ENCODE measurements at regions not wholly inside any gene's neighbourhood (a gene's known extent, or its start where the extent isn't known, plus 50 kb on each side); places are given as distances from the start of the nearest gene placed in this dataset.
"Not testable (repeated sequence)": the region's sequence is repeated elsewhere in the genome, so short reads cannot be mapped to it uniquely, and the experiment has no call there.

GRCh38 chr14:51368721-51369163 is 128.7 kb downstream of the TMX1 start:
- H3K4me2 ChIP-seq (ENCODE audit: low read depth, low read length, poor library complexity, severe bottlenecking) = no peak overlapping the region
- H3K9ac ChIP-seq (ENCODE audit: low read depth, low read length, poor library complexity, severe bottlenecking) = no peak overlapping the region
- no peak overlapping the region for H3K4me3 ChIP-seq (ENCODE audit: low read length, poor library complexity, severe bottlenecking)
- H3K79me2 ChIP-seq (ENCODE audit: insufficient read depth, low read length) = no peaks in the 10 kb centered on the region
- no peak for TF ChIP-seq CTCF (conservative IDR thresholded peaks at IDR 0.05; ENCODE audit: low read length)
- no peak for TF ChIP-seq EZH2phosphoT487 (IDR thresholded peaks at IDR 0.05; ENCODE audit: borderline replicate concordance)
- no peaks in the 10 kb centered on the region for H3K9me3 ChIP-seq (ENCODE audit: insufficient read depth, low read depth, low read length)
- H3K36me3 ChIP-seq (ENCODE audit: insufficient read depth, low read length) = no peaks in the 10 kb centered on the region
- no peak overlapping the region for H2AFZ ChIP-seq (ENCODE audit: low read length)
- H3F3A ChIP-seq (ENCODE audit: low read depth) = no peaks in the 10 kb centered on the region
- no peaks in the 10 kb centered on the region for H3K9me2 ChIP-seq (replicated peaks; ENCODE audit: low read depth, low read length)
- H3K27me3 ChIP-seq (ENCODE audit: insufficient read depth, low read length, poor library complexity, severe bottlenecking) = no peaks in the 10 kb centered on the region
- no peaks in the 10 kb centered on the region for H4K20me1 ChIP-seq (ENCODE audit: insufficient read depth, low read length, poor library complexity, severe bottlenecking)
- H3K4me1 ChIP-seq (ENCODE audit: insufficient read depth, low read length, poor library complexity, severe bottlenecking) = no peaks in the 10 kb centered on the region

GRCh38 chr14:51369814-51370213 is 129.8 kb downstream of the TMX1 start:
- Histone ChIP-seq H3K9me2 (replicated peaks; ENCODE audit: low read depth, low read length) (no peaks in the 10 kb centered on the region), H3K36me3 (ENCODE audit: insufficient read depth, low read length) (no peaks in the 10 kb centered on the region), H3K9ac (ENCODE audit: low read depth, low read length, poor library complexity, severe bottlenecking) (no peak overlapping the region)

GRCh38 chr14:51370758-51371386 is 130.8 kb downstream of the TMX1 start:
- Histone ChIP-seq H4K20me1 (ENCODE audit: insufficient read depth, low read length, poor library complexity, severe bottlenecking) (no peaks in the 10 kb centered on the region), H2AFZ (ENCODE audit: low read length) (no peak overlapping the region), H3K27me3 (ENCODE audit: insufficient read depth, low read length, poor library complexity, severe bottlenecking) (no peaks in the 10 kb centered on the region), H3K9me2 (replicated peaks; ENCODE audit: low read depth, low read length) (no peaks in the 10 kb centered on the region), H3K79me2 (ENCODE audit: insufficient read depth, low read length) (no peaks in the 10 kb centered on the region), H3K4me3 (ENCODE audit: low read length, poor library complexity, severe bottlenecking) (no peak overlapping the region), H3K9me3 (ENCODE audit: insufficient read depth, low read depth, low read length) (no peaks in the 10 kb centered on the region), H3K4me2 (ENCODE audit: low read depth, low read length, poor library complexity, severe bottlenecking) (no peak overlapping the region), H3K9ac (ENCODE audit: low read depth, low read length, poor library complexity, severe bottlenecking) (no peak overlapping the region), H3K4me1 (ENCODE audit: insufficient read depth, low read length, poor library complexity, severe bottlenecking) (no peaks in the 10 kb centered on the region), H3K36me3 (ENCODE audit: insufficient read depth, low read length) (no peaks in the 10 kb centered on the region), H3F3A (ENCODE audit: low read depth) (no peaks in the 10 kb centered on the region)
- TF ChIP-seq EZH2phosphoT487 (IDR thresholded peaks at IDR 0.05; ENCODE audit: borderline replicate concordance) = no peak
- no peak for TF ChIP-seq CTCF (conservative IDR thresholded peaks at IDR 0.05; ENCODE audit: low read length)

More at GRCh38 chr14:51369814-51370213, 129.8 kb downstream of the TMX1 start:
- TF ChIP-seq EZH2phosphoT487 (IDR thresholded peaks at IDR 0.05; ENCODE audit: borderline replicate concordance) (no peak), CTCF (conservative IDR thresholded peaks at IDR 0.05; ENCODE audit: low read length) (peak; percentile 73)
- Histone ChIP-seq H3K9me3 (ENCODE audit: insufficient read depth, low read depth, low read length) (no peaks in the 10 kb centered on the region), H3K4me3 (ENCODE audit: low read length, poor library complexity, severe bottlenecking) (no peak overlapping the region), H3K4me1 (ENCODE audit: insufficient read depth, low read length, poor library complexity, severe bottlenecking) (no peaks in the 10 kb centered on the region), H3K4me2 (ENCODE audit: low read depth, low read length, poor library complexity, severe bottlenecking) (no peak overlapping the region), H3K27me3 (ENCODE audit: insufficient read depth, low read length, poor library complexity, severe bottlenecking) (no peaks in the 10 kb centered on the region), H3K79me2 (ENCODE audit: insufficient read depth, low read length) (no peaks in the 10 kb centered on the region), H3F3A (ENCODE audit: low read depth) (no peaks in the 10 kb centered on the region), H2AFZ (ENCODE audit: low read length) (no peak overlapping the region), H4K20me1 (ENCODE audit: insufficient read depth, low read length, poor library complexity, severe bottlenecking) (no peaks in the 10 kb centered on the region)

- not testable (repeated sequence) for H3K9ac ChIP-seq (ENCODE audit: low read depth, low read length, poor library complexity, severe bottlenecking); H3K9me3 ChIP-seq (ENCODE audit: insufficient read depth, low read depth, low read length); H3K36me3 ChIP-seq (ENCODE audit: insufficient read depth, low read length); H4K20me1 ChIP-seq (ENCODE audit: insufficient read depth, low read length, poor library complexity, severe bottlenecking); H3K27me3 ChIP-seq (ENCODE audit: insufficient read depth, low read length, poor library complexity, severe bottlenecking); H3K4me3 ChIP-seq (ENCODE audit: low read length, poor library complexity, severe bottlenecking); H3K4me1 ChIP-seq (ENCODE audit: insufficient read depth, low read length, poor library complexity, severe bottlenecking); H2AFZ ChIP-seq (ENCODE audit: low read length); H3F3A ChIP-seq (ENCODE audit: low read depth); H3K79me2 ChIP-seq (ENCODE audit: insufficient read depth, low read length); H3K4me2 ChIP-seq (ENCODE audit: low read depth, low read length, poor library complexity, severe bottlenecking); H3K9me2 ChIP-seq (replicated peaks; ENCODE audit: low read depth, low read length)
These were observed 137.1 kb downstream of the TMX1 start for GRCh38 chr14:51377186-51377585.
